T-cell (primary cell): ENCODE measurements at regions not wholly inside any gene's neighbourhood (a gene's known extent, or its start where the extent isn't known, plus 50 kb on each side); places are given as distances from the start of the nearest gene placed in this dataset.

Experiments used
- ATAC-seq, 4 experiments: fragments of 200-7000 bp in 3 of 4; fragments of 150-1000 bp in 1 of 4; cut with Tn5 transposase; replicated peaks in 1 of 4; 1 replicate in 3 of 4; 2 replicates in 1 of 4; pipeline ENCODE4 v1.10.0; 2021; ENCODE audit warnings: moderate library complexity in 3 of 4, mild to moderate bottlenecking in 2 of 4, moderate number of reproducible peaks in 1 of 4
- CTCF ChIA-PET, 2 donors: fragments of 300-600 bp; sonication (Branson Sonifier 250); formaldehyde crosslinking; loops; one replicate each; lab custom pipeline; 2022; ENCODE audit warnings: antibody characterized with exemption in 2 of 2; lab: Charles Lee
- POLR2A ChIA-PET, 2 donors: fragments of 300-600 bp; sonication (Branson Sonifier 250); formaldehyde crosslinking; loops; one replicate each; lab custom pipeline; 2022; ENCODE audit warnings: antibody characterized with exemption in 2 of 2; lab: Charles Lee
- DNase-seq, 35 experiments: peaks; one replicate each; pipeline versions ENCODE4 v3.0.0 to v3.0.0-alpha.2; 2013 to 2023
- H3K27ac ChIP-seq: one replicate; pipeline ENCODE4 v1.5.1; 2013; ENCODE audit warnings: low read length
- H3K27me3 ChIP-seq, 2 experiments: replicated peaks in 1 of 2; 1 replicate in 1 of 2; 2 replicates in 1 of 2; pipeline versions ENCODE4 v1.6.1 to v1.7.0; 2013; ENCODE audit warnings: low read length in 1 of 2, mixed read lengths in 1 of 2; ENCODE audit not compliant: control insufficient read depth in 2 of 2, insufficient read depth in 2 of 2; ENCODE audit errors: extremely low read depth in 1 of 2
- H3K36me3 ChIP-seq, 2 donors: 1 replicate in 1 of 2; 2 replicates in 1 of 2; pipeline versions ENCODE4 v1.6.1 to v1.7.0; 2013; ENCODE audit warnings: low read length in 1 of 2; ENCODE audit not compliant: control insufficient read depth in 2 of 2, insufficient read depth in 1 of 2; ENCODE audit errors: extremely low read depth in 1 of 2
- H3K4me1 ChIP-seq, 2 experiments: 1 replicate in 1 of 2; 2 replicates in 1 of 2; pipeline versions ENCODE4 v1.6.1 to v1.7.0; 2013; ENCODE audit warnings: low read length in 2 of 2, mixed read lengths in 1 of 2; ENCODE audit not compliant: insufficient read depth in 2 of 2, control insufficient read depth in 1 of 2; ENCODE audit errors: extremely low read depth in 1 of 2
- H3K4me3 ChIP-seq, 2 donors: 1 replicate in 1 of 2; 2 replicates in 1 of 2; pipeline versions ENCODE4 v1.5.1 to v1.7.0; 2013; ENCODE audit warnings: mild to moderate bottlenecking in 2 of 2, low read length in 1 of 2, moderate library complexity in 1 of 2; ENCODE audit not compliant: control insufficient read depth in 1 of 2; ENCODE audit errors: extremely low read depth in 1 of 2
- H3K9me3 ChIP-seq: 2 replicates; pipeline ENCODE4 v1.7.0; 2013
- H3K27ac Mint-ChIP-seq, 2 donors: one replicate each; pipeline ENCODE4 v1.8.0; 2020 to 2021; ENCODE audit warnings: mild to moderate bottlenecking in 2 of 2, mixed read lengths in 2 of 2
- H3K27me3 Mint-ChIP-seq, 2 donors: one replicate each; pipeline ENCODE4 v1.8.0; 2021 to 2022; ENCODE audit warnings: mixed read lengths in 2 of 2
- H3K36me3 Mint-ChIP-seq: one replicate; pipeline ENCODE4 v1.8.0; 2021; ENCODE audit warnings: mixed read lengths
- H3K4me1 Mint-ChIP-seq, 3 donors: one replicate each; pipeline ENCODE4 v1.8.0; 2020 to 2022; ENCODE audit warnings: mixed read lengths in 3 of 3, mild to moderate bottlenecking in 1 of 3
- H3K4me3 Mint-ChIP-seq, 3 donors: one replicate each; pipeline ENCODE4 v1.8.0; 2020 to 2022; ENCODE audit warnings: mild to moderate bottlenecking in 3 of 3, mixed read lengths in 3 of 3, moderate library complexity in 3 of 3
- H3K9me3 Mint-ChIP-seq, 3 donors: one replicate each; pipeline ENCODE4 v1.8.0; 2020 to 2022; ENCODE audit warnings: mixed read lengths in 3 of 3
- WGBS: methylation state at CpG from one replicate; pipeline ENCODE4 v1.1.5; 2013; ENCODE audit warnings: missing lambda C conversion rate; ENCODE audit not compliant: insufficient coverage; 5-methylcytosine and 5-hydroxymethylcytosine counted together

DNA sequence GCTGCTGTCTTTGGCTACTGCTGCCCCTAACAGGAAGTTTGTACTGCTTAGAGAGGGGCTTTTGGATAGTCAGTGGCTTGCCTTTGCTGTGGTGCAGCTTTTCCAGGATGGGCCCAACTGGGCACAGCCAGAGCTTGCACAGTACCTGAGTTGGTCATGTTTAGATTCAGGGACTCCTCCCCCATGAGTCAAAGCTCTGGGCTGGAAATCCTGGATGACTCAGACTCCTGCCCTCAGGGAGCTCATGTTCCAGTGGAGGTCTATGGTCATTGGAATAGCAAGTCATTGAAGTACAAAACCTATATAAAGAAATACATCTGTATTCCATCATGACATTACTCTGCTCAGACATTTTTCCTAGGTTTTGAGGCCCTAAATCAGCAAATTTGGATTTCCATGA, 66.7 kb upstream of the PJA1 start:
- Histone ChIP-seq H3K9me3 (no peaks in the 10 kb centered on the region), H3K36me3 (no peaks in the 10 kb centered on the region), H3K4me3 (no peak overlapping the region), H3K4me1 (no peaks in the 10 kb centered on the region), H3K27ac (no peak overlapping the region), H3K27me3 (no peaks in the 10 kb centered on the region)
- no peaks in the 10 kb centered on the region for H3K4me1 Mint-ChIP-seq
- no peak for ATAC-seq
- ChIA-PET CTCF (interaction anchor here (1.4 to 1.6 kb wide), 2 partner anchors 10 kb away, joined by 4 to 5 read pairs; no protein-coding TSS in a partner anchor), POLR2A (no interaction called here)
- peaks cover 0 to 6% of the 10 kb centered on the region in 2 donors for H3K27me3 Mint-ChIP-seq
- no peaks in the 10 kb centered on the region for H3K9me3 Mint-ChIP-seq
- H3K4me3 Mint-ChIP-seq = no peak overlapping the region
- DNase-seq = no peak
- H3K27ac Mint-ChIP-seq = no peak overlapping the region
- no peaks in the 10 kb centered on the region for H3K36me3 Mint-ChIP-seq

DNA sequence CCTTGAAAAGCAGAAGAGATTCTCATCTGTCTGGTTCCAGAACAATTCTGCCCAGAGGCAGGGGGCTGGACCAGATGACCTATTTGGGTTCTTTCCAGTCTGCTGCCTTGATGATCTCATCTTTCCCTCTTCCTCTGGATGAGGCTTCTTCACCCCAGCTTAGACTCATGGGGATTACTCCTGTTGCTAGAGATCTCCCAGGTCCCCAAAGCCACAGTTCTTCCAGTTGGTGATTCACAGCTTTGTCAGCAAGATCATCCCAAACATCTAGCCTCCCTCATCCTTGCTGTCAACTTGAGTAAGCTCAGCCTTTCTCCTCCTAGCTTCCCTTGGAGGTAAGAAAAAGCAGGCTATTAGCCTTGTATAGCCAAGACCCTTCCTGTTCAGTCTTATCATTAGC, 64.2 kb upstream of the PJA1 start:
- Mint-ChIP-seq H3K4me1 (no peaks in the 10 kb centered on the region), H3K27ac (no peak overlapping the region), H3K9me3 (no peaks in the 10 kb centered on the region), H3K27me3 (peaks cover 0 to 6% of the 10 kb centered on the region in 2 donors), H3K36me3 (no peaks in the 10 kb centered on the region), H3K4me3 (no peak overlapping the region)
- Histone ChIP-seq H3K4me3 (no peak overlapping the region), H3K4me1 (no peaks in the 10 kb centered on the region), H3K36me3 (no peaks in the 10 kb centered on the region), H3K9me3 (no peaks in the 10 kb centered on the region), H3K27me3 (no peaks in the 10 kb centered on the region), H3K27ac (no peak overlapping the region)
- DNase-seq = no peak
- ChIA-PET CTCF (interaction anchor here in 1 of 2 donors (0.6 kb wide), 1 partner anchor 586 kb away, joined by 3 read pairs; no protein-coding TSS in a partner anchor), POLR2A (no interaction called here)
- ATAC-seq = no peak

DNA sequence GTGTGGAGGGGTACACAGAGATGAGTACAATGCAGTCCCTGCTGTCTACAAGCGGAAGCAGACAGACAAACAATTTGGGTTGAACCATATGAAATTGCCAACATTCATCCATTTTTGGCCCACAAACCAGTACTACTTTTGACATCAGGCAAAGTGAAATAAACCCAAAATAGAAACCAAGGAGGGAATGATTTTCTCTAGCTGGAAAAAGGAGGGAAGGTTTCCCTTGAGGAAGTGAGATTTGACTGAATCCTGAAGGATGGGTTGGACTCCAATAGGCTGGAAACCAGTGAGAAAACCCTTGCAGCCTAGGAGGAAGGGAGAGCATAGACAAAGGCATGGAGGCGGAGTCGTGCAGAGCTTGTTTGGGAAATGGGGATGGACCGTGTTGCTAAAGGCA, 63.5 kb upstream of the PJA1 start:
- Mint-ChIP-seq H3K4me3 (no peak overlapping the region), H3K27me3 (peaks cover 0 to 6% of the 10 kb centered on the region in 2 donors), H3K36me3 (no peaks in the 10 kb centered on the region), H3K9me3 (no peaks in the 10 kb centered on the region), H3K27ac (no peak overlapping the region), H3K4me1 (no peaks in the 10 kb centered on the region)
- POLR2A ChIA-PET = no interaction called here
- DNase-seq = no peak
- H3K4me3 ChIP-seq = no peak overlapping the region
- H3K36me3 ChIP-seq = no peaks in the 10 kb centered on the region
- H3K27me3 ChIP-seq = no peaks in the 10 kb centered on the region
- CTCF ChIA-PET = no interaction called here
- no peak overlapping the region for H3K27ac ChIP-seq
- H3K4me1 ChIP-seq = no peaks in the 10 kb centered on the region
- WGBS = no CpG with 5 or more reads among the region's 4 CpGs
- no peak for ATAC-seq
- H3K9me3 ChIP-seq = no peaks in the 10 kb centered on the region

DNA sequence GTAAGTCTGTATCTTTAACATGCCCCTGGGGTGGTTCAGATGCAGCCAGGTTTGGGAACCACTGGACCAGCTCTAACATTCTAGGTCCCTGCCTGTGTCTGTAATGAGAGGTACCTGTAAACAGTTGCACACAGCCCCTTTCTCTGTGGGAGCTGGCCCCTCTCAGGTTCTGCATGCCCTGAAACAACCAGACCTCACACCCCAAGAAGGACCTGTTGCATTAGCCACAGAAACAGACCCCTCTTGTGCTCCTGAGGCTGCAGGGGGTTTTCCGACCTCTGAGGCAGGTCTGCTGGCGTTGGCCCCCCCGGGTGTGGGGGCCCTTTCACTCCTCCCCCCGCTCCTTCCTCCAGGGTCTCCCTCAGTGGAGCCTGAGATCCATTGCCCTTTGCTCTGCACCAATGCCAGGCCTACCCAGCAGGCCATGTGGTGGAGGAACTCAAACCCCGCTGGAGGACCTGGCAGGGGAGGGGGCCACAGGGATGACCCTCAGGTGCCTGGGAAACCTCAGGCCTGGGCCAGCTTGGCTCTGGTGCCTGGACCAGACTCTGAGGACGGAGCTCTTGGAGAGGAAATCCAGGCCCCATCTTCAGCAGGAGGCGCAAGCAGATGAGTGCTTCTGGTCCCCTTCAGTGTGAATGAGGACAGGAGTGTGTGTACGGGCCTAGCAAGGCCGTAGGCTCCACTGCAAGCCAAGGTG, 61.4 kb upstream of the PJA1 start:
- no peaks in the 10 kb centered on the region for H3K9me3 ChIP-seq
- 100% methylated on average over 3 of the region's 9 CpGs for WGBS
- H3K4me1 ChIP-seq = peaks cover 0 to 5% of the 10 kb centered on the region in 2 experiments
- H3K36me3 Mint-ChIP-seq = no peaks in the 10 kb centered on the region
- H3K4me3 Mint-ChIP-seq = no peak overlapping the region
- peaks cover 0 to 7% of the 10 kb centered on the region in 2 experiments for H3K27me3 ChIP-seq
- ATAC-seq (no peak), DNase-seq (no peak)
- H3K27ac Mint-ChIP-seq = no peak overlapping the region
- no peak overlapping the region for H3K27ac ChIP-seq
- no peak overlapping the region for H3K4me3 ChIP-seq
- CTCF ChIA-PET = interaction anchor here in 1 of 2 donors (1.6 kb wide), 1 partner anchor 398 kb away, joined by 5 read pairs; the partner anchor contains the start of gene EFNB1
- H3K27me3 Mint-ChIP-seq = peaks cover 0 to 6% of the 10 kb centered on the region in 2 donors
- no peaks in the 10 kb centered on the region for H3K36me3 ChIP-seq
- no peaks in the 10 kb centered on the region for H3K9me3 Mint-ChIP-seq
- H3K4me1 Mint-ChIP-seq = peaks cover 0 to 4% (median 4%) of the 10 kb centered on the region in 3 donors
- POLR2A ChIA-PET = no interaction called here

DNA sequence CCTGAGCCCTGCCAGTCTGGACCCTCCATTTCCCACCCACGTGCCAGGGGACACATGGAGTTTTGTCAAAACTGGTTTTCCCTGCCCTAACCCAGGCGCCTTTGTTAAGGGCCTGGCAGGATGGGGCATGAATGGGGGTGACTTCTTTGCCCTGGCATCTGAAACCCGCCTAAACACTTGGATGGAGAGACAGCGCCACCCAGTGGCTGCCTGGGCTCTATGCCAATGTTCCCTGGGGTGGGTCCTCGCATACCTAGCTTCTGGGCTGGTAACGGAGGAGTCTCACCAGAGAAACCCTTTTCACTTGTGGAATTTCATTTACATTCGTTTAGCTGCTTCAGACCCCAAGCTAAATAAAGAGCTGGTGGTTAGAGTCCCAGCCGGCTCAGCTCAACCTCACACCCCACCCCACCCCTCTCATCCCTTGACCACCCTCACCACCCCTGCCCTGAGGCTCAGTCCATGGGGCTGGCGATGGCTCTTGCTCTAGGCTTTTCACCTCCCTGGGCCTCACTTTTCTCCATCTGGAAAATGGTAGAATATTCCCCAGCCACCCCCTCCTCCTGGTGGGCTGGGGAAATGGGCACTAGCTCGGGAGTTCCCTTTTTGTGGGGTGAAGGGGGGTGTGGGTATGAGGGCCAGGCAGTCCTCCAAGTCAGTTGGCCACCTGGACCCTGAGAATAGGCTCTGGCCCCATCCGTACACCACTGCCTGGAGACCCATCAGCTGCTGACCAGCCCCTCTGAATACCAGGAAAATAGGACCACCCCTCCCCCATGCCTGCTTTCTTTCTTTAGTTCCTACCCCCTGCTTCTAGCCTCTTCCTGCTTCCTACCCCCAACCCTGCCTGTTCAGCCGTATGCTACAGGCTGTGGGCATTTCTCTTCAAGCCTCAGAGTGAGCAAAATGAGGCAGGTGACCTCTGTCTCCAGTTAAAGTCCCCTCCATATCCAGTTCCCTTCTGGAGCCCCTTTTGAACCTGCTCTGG, 57.1 kb upstream of the PJA1 start:
- Mint-ChIP-seq H3K4me3 (no peak overlapping the region), H3K27me3 (peaks cover 0 to 6% of the 10 kb centered on the region in 2 donors), H3K36me3 (no peaks in the 10 kb centered on the region), H3K4me1 (peaks cover 0 to 4% (median 4%) of the 10 kb centered on the region in 3 donors), H3K27ac (no peak overlapping the region), H3K9me3 (no peaks in the 10 kb centered on the region)
- WGBS = 13% methylated on average over 4 of the region's 12 CpGs
- Histone ChIP-seq H3K9me3 (no peaks in the 10 kb centered on the region), H3K27me3 (peaks cover 0 to 8% of the 10 kb centered on the region in 2 experiments), H3K27ac (no peak overlapping the region), H3K4me1 (peaks cover 0 to 8% of the 10 kb centered on the region in 2 experiments), H3K36me3 (no peaks in the 10 kb centered on the region), H3K4me3 (no peak overlapping the region)
- POLR2A ChIA-PET = no interaction called here
- CTCF ChIA-PET = interaction anchor here (0.6 to 5.2 kb wide), 14 partner anchors 9 to 489 kb away, joined by 3 to 43 read pairs (median 4); partner anchors contain the start of gene EFNB1 (in 2 of the 2)
- ATAC-seq (peak; percentile 54 to 86 (median 78)), DNase-seq (peak; percentile 39 to 81 (median 66))
